ENCODE measurements at regions not wholly inside any gene's neighbourhood (a gene's known extent, or its start where the extent isn't known, plus 50 kb on each side); places are given as distances from the start of the nearest gene placed in this dataset.

GRCh38 chr7:110337646-110338045, 753.3 kb upstream of the LRRN3 start:
- Histone ChIP-seq H3K4me1 (no peaks in the 10 kb centered on the region), H3K36me3 (no peaks in the 10 kb centered on the region), H3K27ac (no peak overlapping the region), H3K9me3 (no peaks in the 10 kb centered on the region), H3K4me3 (no peak overlapping the region), H3K27me3 (no peaks in the 10 kb centered on the region)
- TF ChIP-seq CTCF (IDR thresholded peaks at IDR 0.05), result no peak
- no peak for TF ChIP-seq POLR2A (IDR thresholded peaks at IDR 0.05)
- intact Hi-C loops (cut with DNase I; ENCODE audit: low total_unique reads), result no loop called here
- DNase-seq, result no peak

- Histone ChIP-seq H3K27me3 (no peaks in the 10 kb centered on the region), H3K9me3 (no peaks in the 10 kb centered on the region), H3K4me1 (no peaks in the 10 kb centered on the region), H3K27ac (no peak overlapping the region), H3K36me3 (no peaks in the 10 kb centered on the region), H3K4me3 (no peak overlapping the region)
- TF ChIP-seq POLR2A (IDR thresholded peaks at IDR 0.05) (no peak), CTCF (IDR thresholded peaks at IDR 0.05) (no peak)
- intact Hi-C loops (cut with DNase I; ENCODE audit: low total_unique reads), result no loop called here
- no peak for DNase-seq
These were observed 743.8 kb upstream of the LRRN3 start for GRCh38 chr7:110347081-110347480.

GRCh38 chr7:110356438-110356837, 734.5 kb upstream of the LRRN3 start:
- intact Hi-C loops (cut with DNase I; ENCODE audit: low total_unique reads), result no loop called here
- DNase-seq, result no peak
- H3K4me3 ChIP-seq, result no peak overlapping the region
- H3K27me3 ChIP-seq, result no peaks in the 10 kb centered on the region
- no peaks in the 10 kb centered on the region for H3K4me1 ChIP-seq
- H3K36me3 ChIP-seq, result no peaks in the 10 kb centered on the region
- H3K27ac ChIP-seq, result no peak overlapping the region
- H3K9me3 ChIP-seq, result no peaks in the 10 kb centered on the region
- TF ChIP-seq CTCF (IDR thresholded peaks at IDR 0.05) (no peak), POLR2A (IDR thresholded peaks at IDR 0.05) (no peak)

- no peak overlapping the region for H3K27ac ChIP-seq
- H3K27me3 ChIP-seq, result no peaks in the 10 kb centered on the region
- no peak for TF ChIP-seq CTCF (IDR thresholded peaks at IDR 0.05)
- no peak for TF ChIP-seq POLR2A (IDR thresholded peaks at IDR 0.05)
- H3K9me3 ChIP-seq, result no peaks in the 10 kb centered on the region
- no peaks in the 10 kb centered on the region for H3K36me3 ChIP-seq
- no peak for DNase-seq
- H3K4me1 ChIP-seq, result no peaks in the 10 kb centered on the region
- intact Hi-C loops (cut with DNase I; ENCODE audit: low total_unique reads), result no loop called here
- H3K4me3 ChIP-seq, result no peak overlapping the region
These were observed 732.9 kb upstream of the LRRN3 start for GRCh38 chr7:110358028-110358427.

- DNase-seq, result no peak
- no peak overlapping the region for H3K4me3 ChIP-seq
- intact Hi-C loops (cut with DNase I; ENCODE audit: low total_unique reads), result no loop called here
- H3K4me1 ChIP-seq, result no peaks in the 10 kb centered on the region
- H3K27ac ChIP-seq, result no peak overlapping the region
- H3K27me3 ChIP-seq, result no peaks in the 10 kb centered on the region
- H3K9me3 ChIP-seq, result no peaks in the 10 kb centered on the region
- TF ChIP-seq CTCF (IDR thresholded peaks at IDR 0.05) (no peak), POLR2A (IDR thresholded peaks at IDR 0.05) (no peak)
- no peaks in the 10 kb centered on the region for H3K36me3 ChIP-seq
These were observed 719.2 kb upstream of the LRRN3 start for GRCh38 chr7:110371709-110372108.

All from uterus (tissue), 3 donors.